SK-N-SH (cell line): ENCODE measurements at regions not wholly inside any gene's neighbourhood (a gene's known extent, or its start where the extent isn't known, plus 50 kb on each side); places are given as distances from the start of the nearest gene placed in this dataset.

Source experiments
- CTCF ChIP-seq: fragments of 200-600 bp; sonication (generic); IDR thresholded peaks from 2 replicates; pipeline ENCODE4 v1.6.1; 2017; ENCODE audit warnings: antibody characterized with exemption, mild to moderate bottlenecking, moderate library complexity
- ELF1 ChIP-seq: IDR thresholded peaks from 2 replicates; pipeline ENCODE4 v1.4.0; 2012
- EP300 ChIP-seq, 2 experiments: IDR thresholded peaks; 2 replicates each; pipeline versions ENCODE4 v1.4.0 to v1.6.1; 2012; ENCODE audit warnings: borderline replicate concordance in 1 of 2, low read depth in 1 of 2, low read length in 1 of 2
- EZH2phosphoT487 ChIP-seq: fragments of 200-600 bp; sonication (generic); IDR thresholded peaks from 2 replicates; pipeline ENCODE4 v1.6.1; 2017; ENCODE audit warnings: low read depth, mixed run types, mild to moderate bottlenecking, antibody characterized with exemption, moderate library complexity, borderline replicate concordance
- FOXJ3 ChIP-seq: sonication (generic); formaldehyde crosslinking; IDR thresholded peaks from 2 replicates; pipeline ENCODE4 v1.5.1; 2020; ENCODE audit warnings: mild to moderate bottlenecking, missing genetic modification reagents
- JUND ChIP-seq: IDR thresholded peaks from 2 replicates; pipeline ENCODE4 v1.4.0; 2012
- MAX ChIP-seq: IDR thresholded peaks from 2 replicates; pipeline ENCODE4 v1.4.0; 2012; ENCODE audit warnings: low read depth
- MXI1 ChIP-seq: IDR thresholded peaks from 2 replicates; pipeline ENCODE4 v1.6.1; 2012; ENCODE audit warnings: mild to moderate bottlenecking, low read depth, low read length, improper control_type of control experiment
- NRF1 ChIP-seq: IDR thresholded peaks from 2 replicates; pipeline ENCODE4 v1.6.1; 2012; ENCODE audit warnings: low read depth, mild to moderate bottlenecking, low read length
- POLR2AphosphoS5 ChIP-seq: IDR thresholded peaks from 2 replicates; pipeline ENCODE4 v1.6.1; 2012; ENCODE audit warnings: low read depth, low read length
- RAD21 ChIP-seq: IDR thresholded peaks from 2 replicates; pipeline ENCODE4 v1.6.1; 2012; ENCODE audit warnings: mild to moderate bottlenecking, low read length
- RCOR1 ChIP-seq: fragments of 150-350 bp; IDR thresholded peaks from 2 replicates; pipeline ENCODE4 v1.6.1; 2017; ENCODE audit warnings: antibody characterized with exemption, low read length
- REST ChIP-seq: IDR thresholded peaks from 2 replicates; pipeline ENCODE4 v1.6.1; 2012; ENCODE audit warnings: mild to moderate bottlenecking, low read depth, low read length, moderate library complexity
- TAF1 ChIP-seq: IDR thresholded peaks from 2 replicates; pipeline ENCODE4 v1.6.1; 2012; ENCODE audit warnings: low read depth, mild to moderate bottlenecking, low read length, moderate library complexity, borderline replicate concordance

GRCh38 chr9:121587863-121588262 lies 63.6 kb upstream of the DAB2IP start:
- no peak for TF ChIP-seq CTCF
- TF ChIP-seq RAD21 = no peak
- no peak for TF ChIP-seq EP300 (IDR thresholded peaks at IDR 0.05; ENCODE audit: borderline replicate concordance in 1 of 2, low read depth in 1 of 2, low read length in 1 of 2)
- no peak for TF ChIP-seq MAX
- TF ChIP-seq REST = no peak
- TF ChIP-seq RCOR1 = no peak
- no peak for TF ChIP-seq TAF1
- no peak for TF ChIP-seq POLR2AphosphoS5
- TF ChIP-seq MXI1 = no peak
- TF ChIP-seq FOXJ3 (CRISPR knock-in tag) = no peak
- TF ChIP-seq JUND = no peak
- no peak for TF ChIP-seq NRF1
- TF ChIP-seq ELF1 = no peak
- no peak for TF ChIP-seq EZH2phosphoT487
